CD14-positive monocyte (primary cell): ENCODE measurements at regions not wholly inside any gene's neighbourhood (a gene's known extent, or its start where the extent isn't known, plus 50 kb on each side); places are given as distances from the start of the nearest gene placed in this dataset.

ENCODE experiments used
- DNase-seq, 3 donors: peaks; one replicate each; pipeline ENCODE4 v3.0.0-alpha.2; 2011 to 2022
- H2AFZ ChIP-seq: 2 replicates; pipeline ENCODE4 v1.6.0; 2012; ENCODE audit warnings: mild to moderate bottlenecking, low read depth, low read length, inconsistent platforms; ENCODE audit not compliant: insufficient read depth, poor library complexity, severe bottlenecking
- H3K27ac ChIP-seq, 2 donors: 1 replicate in 1 of 2; 2 replicates in 1 of 2; pipeline ENCODE4 v1.5.1; 2012 to 2013; ENCODE audit warnings: low read length in 2 of 2, control low read depth in 1 of 2, inconsistent platforms in 1 of 2, low read depth in 1 of 2, mild to moderate bottlenecking in 1 of 2
- H3K27me3 ChIP-seq, 2 donors: one replicate each; pipeline versions ENCODE4 v1.6.0 to v1.6.1; 2011 to 2013; ENCODE audit warnings: low read length in 2 of 2; ENCODE audit not compliant: control insufficient read depth in 2 of 2, insufficient read depth in 2 of 2
- H3K36me3 ChIP-seq, 2 donors: replicated peaks in 1 of 2; 1 replicate in 1 of 2; 2 replicates in 1 of 2; pipeline versions ENCODE4 v1.5.1 to v1.6.1; 2012 to 2013; ENCODE audit warnings: low read length in 2 of 2, control low read depth in 1 of 2, inconsistent platforms in 1 of 2, mild to moderate bottlenecking in 1 of 2; ENCODE audit not compliant: insufficient read depth in 2 of 2, control insufficient read depth in 1 of 2
- H3K4me1 ChIP-seq, 2 donors: 1 replicate in 1 of 2; 2 replicates in 1 of 2; pipeline versions ENCODE4 v1.5.1 to v1.6.1; 2012 to 2013; ENCODE audit warnings: low read length in 2 of 2, control low read depth in 1 of 2, inconsistent platforms in 1 of 2, mild to moderate bottlenecking in 1 of 2, moderate library complexity in 1 of 2; ENCODE audit not compliant: insufficient read depth in 2 of 2, control insufficient read depth in 1 of 2
- H3K4me2 ChIP-seq: replicated peaks from 2 replicates; pipeline ENCODE3; 2012; ENCODE audit warnings: low read length, moderate library complexity, mild to moderate bottlenecking; ENCODE audit not compliant: poor library complexity, severe bottlenecking; ENCODE audit errors: extremely low read depth
- H3K4me3 ChIP-seq, 3 experiments: fragments of 200-600 bp in 1 of 3; sonication (generic) in 1 of 3; replicated peaks in 1 of 3; 1 replicate in 2 of 3; 2 replicates in 1 of 3; pipeline ENCODE4 v1.5.1; 2011 to 2013; ENCODE audit warnings: low read length in 3 of 3, mild to moderate bottlenecking in 3 of 3, control low read depth in 2 of 3, low read depth in 2 of 3, inconsistent platforms in 1 of 3, moderate library complexity in 1 of 3
- H3K79me2 ChIP-seq: 2 replicates; pipeline ENCODE4 v1.6.0; 2012; ENCODE audit warnings: mild to moderate bottlenecking, control low read depth, inconsistent platforms, low read length, moderate library complexity; ENCODE audit not compliant: insufficient read depth
- H3K9ac ChIP-seq: 2 replicates; pipeline ENCODE4 v1.6.0; 2017; ENCODE audit warnings: low read length, mild to moderate bottlenecking; ENCODE audit not compliant: insufficient read depth, poor library complexity, severe bottlenecking
- H3K9me3 ChIP-seq, 2 donors: replicated peaks in 1 of 2; 1 replicate in 1 of 2; 2 replicates in 1 of 2; pipeline versions ENCODE4 v1.5.1 to v1.6.1; 2012 to 2013; ENCODE audit warnings: low read length in 2 of 2, control low read depth in 1 of 2; ENCODE audit not compliant: control insufficient read depth in 1 of 2, insufficient read depth in 1 of 2
- H4K20me1 ChIP-seq: 2 replicates; pipeline ENCODE4 v1.6.0; 2012; ENCODE audit warnings: mild to moderate bottlenecking, low read length, control low read depth, moderate library complexity; ENCODE audit not compliant: insufficient read depth
- H3K27ac Mint-ChIP-seq, 7 donors: one replicate each; pipeline ENCODE4 v1.8.0; 2020; ENCODE audit warnings: mild to moderate bottlenecking in 7 of 7, mixed read lengths in 7 of 7, moderate library complexity in 6 of 7, inconsistent platforms in 2 of 7
- H3K27me3 Mint-ChIP-seq, 3 donors: one replicate each; pipeline ENCODE4 v1.8.0; 2021 to 2022; ENCODE audit warnings: low read depth in 3 of 3, mild to moderate bottlenecking in 3 of 3, mixed read lengths in 3 of 3, moderate library complexity in 3 of 3, inconsistent platforms in 1 of 3
- H3K36me3 Mint-ChIP-seq, 2 donors: one replicate each; pipeline ENCODE4 v1.8.0; 2020; ENCODE audit warnings: mixed read lengths in 2 of 2, inconsistent platforms in 1 of 2, mild to moderate bottlenecking in 1 of 2
- H3K4me1 Mint-ChIP-seq: one replicate; pipeline ENCODE4 v1.8.0; 2020; ENCODE audit warnings: mild to moderate bottlenecking, mixed read lengths
- H3K4me3 Mint-ChIP-seq, 2 donors: one replicate each; pipeline ENCODE4 v1.8.0; 2020; ENCODE audit warnings: mild to moderate bottlenecking in 2 of 2, mixed read lengths in 2 of 2, moderate library complexity in 1 of 2
- H3K9me3 Mint-ChIP-seq, 7 donors: one replicate each; pipeline ENCODE4 v1.8.0; 2020 to 2022; ENCODE audit warnings: mixed read lengths in 7 of 7, mild to moderate bottlenecking in 6 of 7, moderate library complexity in 6 of 7, inconsistent platforms in 2 of 7
- WGBS: methylation state at CpG from one replicate; pipeline ENCODE4 v1.1.5; 2013; ENCODE audit warnings: missing lambda C conversion rate; ENCODE audit not compliant: insufficient coverage; 5-methylcytosine and 5-hydroxymethylcytosine counted together
- intact Hi-C, 2 donors: fragments of 100-400 bp; cut with micrococcal nuclease; formaldehyde crosslinking; loops; one replicate each; pipeline versions ENCODE4 v1.15.0 to v1.15.1; 2023
- TF ChIP-seq, protein P1 (sequence below): fragments of 200-600 bp; IDR thresholded peaks from one replicate; pipeline ENCODE4 v1.8.0; 2022; ENCODE audit warnings: antibody characterized with exemption, mild to moderate bottlenecking

DNA sequence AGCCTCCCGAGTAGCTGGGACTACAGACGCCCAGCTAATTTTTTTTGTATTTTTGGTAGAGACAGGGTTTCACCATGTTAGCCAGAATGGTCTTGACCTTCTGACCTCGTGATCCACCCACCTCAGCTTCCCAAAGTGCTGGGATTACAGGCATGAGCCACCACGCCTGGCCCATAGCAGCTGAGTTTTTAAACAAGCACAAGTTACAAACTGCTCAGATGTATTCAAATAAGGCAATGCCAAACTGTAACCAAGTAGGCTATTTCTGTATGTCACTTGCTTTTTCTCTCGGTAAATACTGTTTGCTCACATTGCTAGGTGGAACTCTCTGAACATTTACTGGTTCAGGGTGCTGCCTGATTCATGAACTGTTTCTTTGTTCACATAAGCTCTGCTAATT, 799.3 kb upstream of the NUDT12 start:
- H3K27ac Mint-ChIP-seq: no peak overlapping the region
- intact Hi-C loops: no loop called here
- H3K36me3 Mint-ChIP-seq: no peaks in the 10 kb centered on the region
- TF ChIP-seq, protein P1, sequence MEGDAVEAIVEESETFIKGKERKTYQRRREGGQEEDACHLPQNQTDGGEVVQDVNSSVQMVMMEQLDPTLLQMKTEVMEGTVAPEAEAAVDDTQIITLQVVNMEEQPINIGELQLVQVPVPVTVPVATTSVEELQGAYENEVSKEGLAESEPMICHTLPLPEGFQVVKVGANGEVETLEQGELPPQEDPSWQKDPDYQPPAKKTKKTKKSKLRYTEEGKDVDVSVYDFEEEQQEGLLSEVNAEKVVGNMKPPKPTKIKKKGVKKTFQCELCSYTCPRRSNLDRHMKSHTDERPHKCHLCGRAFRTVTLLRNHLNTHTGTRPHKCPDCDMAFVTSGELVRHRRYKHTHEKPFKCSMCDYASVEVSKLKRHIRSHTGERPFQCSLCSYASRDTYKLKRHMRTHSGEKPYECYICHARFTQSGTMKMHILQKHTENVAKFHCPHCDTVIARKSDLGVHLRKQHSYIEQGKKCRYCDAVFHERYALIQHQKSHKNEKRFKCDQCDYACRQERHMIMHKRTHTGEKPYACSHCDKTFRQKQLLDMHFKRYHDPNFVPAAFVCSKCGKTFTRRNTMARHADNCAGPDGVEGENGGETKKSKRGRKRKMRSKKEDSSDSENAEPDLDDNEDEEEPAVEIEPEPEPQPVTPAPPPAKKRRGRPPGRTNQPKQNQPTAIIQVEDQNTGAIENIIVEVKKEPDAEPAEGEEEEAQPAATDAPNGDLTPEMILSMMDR: no peak
- Histone ChIP-seq H3K27ac (no peak overlapping the region), H3K9me3 (no peaks in the 10 kb centered on the region), H3K4me1 (no peaks in the 10 kb centered on the region), H3K79me2 (no peaks in the 10 kb centered on the region), H3K4me3 (no peak overlapping the region), H3K36me3 (no peaks in the 10 kb centered on the region), H4K20me1 (no peaks in the 10 kb centered on the region), H2AFZ (no peak overlapping the region), H3K27me3 (no peaks in the 10 kb centered on the region), H3K4me2 (no peak overlapping the region), H3K9ac (no peak overlapping the region)
- no peak overlapping the region for H3K4me3 Mint-ChIP-seq
- 86% methylated on average over 4 of the region's 5 CpGs for WGBS
- H3K27me3 Mint-ChIP-seq: no peaks in the 10 kb centered on the region
- no peaks in the 10 kb centered on the region for H3K4me1 Mint-ChIP-seq
- DNase-seq: no peak
- peaks cover 0 to 7% (median 0%) of the 10 kb centered on the region in 7 donors for H3K9me3 Mint-ChIP-seq

DNA sequence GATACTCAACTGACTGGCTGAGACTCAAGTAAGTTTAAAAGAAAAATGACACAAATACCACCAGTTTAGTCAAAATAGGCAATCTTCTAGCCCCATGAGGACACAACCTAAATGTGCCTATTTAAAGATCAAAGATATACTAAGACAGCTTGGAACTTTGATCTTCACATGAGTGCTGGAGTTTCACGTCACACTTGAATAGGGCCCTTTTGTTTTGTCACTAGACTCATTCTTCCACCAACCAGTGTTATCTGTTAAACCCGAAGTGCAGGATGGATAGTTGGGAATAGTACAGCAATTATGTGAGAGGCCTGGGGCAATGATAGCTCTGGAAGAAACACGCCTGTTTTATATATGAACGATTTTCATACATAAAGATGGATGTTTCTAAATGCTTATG, 792.8 kb upstream of the NUDT12 start:
- no peaks in the 10 kb centered on the region for H3K36me3 Mint-ChIP-seq
- H3K4me1 ChIP-seq: no peaks in the 10 kb centered on the region
- H3K4me3 Mint-ChIP-seq: no peak overlapping the region
- TF ChIP-seq, protein P1: no peak
- no peak overlapping the region for H2AFZ ChIP-seq
- H3K27me3 Mint-ChIP-seq: no peaks in the 10 kb centered on the region
- no peaks in the 10 kb centered on the region for H3K36me3 ChIP-seq
- 100% methylated on average over 1 of the region's 4 CpGs for WGBS
- H3K27ac ChIP-seq: no peak overlapping the region
- H4K20me1 ChIP-seq: no peaks in the 10 kb centered on the region
- intact Hi-C loops: no loop called here
- H3K9me3 ChIP-seq: no peaks in the 10 kb centered on the region
- no peak overlapping the region for H3K27ac Mint-ChIP-seq
- no peaks in the 10 kb centered on the region for H3K4me1 Mint-ChIP-seq
- no peak for DNase-seq
- H3K27me3 ChIP-seq: no peaks in the 10 kb centered on the region
- H3K4me2 ChIP-seq: no peak overlapping the region
- H3K79me2 ChIP-seq: no peaks in the 10 kb centered on the region
- no peak overlapping the region for H3K9ac ChIP-seq
- no peak overlapping the region for H3K4me3 ChIP-seq
- peaks cover 0 to 7% (median 0%) of the 10 kb centered on the region in 7 donors for H3K9me3 Mint-ChIP-seq
